ENCODE measurements at regions not wholly inside any gene's neighbourhood (a gene's known extent, or its start where the extent isn't known, plus 50 kb on each side); places are given as distances from the start of the nearest gene placed in this dataset.

DNA sequence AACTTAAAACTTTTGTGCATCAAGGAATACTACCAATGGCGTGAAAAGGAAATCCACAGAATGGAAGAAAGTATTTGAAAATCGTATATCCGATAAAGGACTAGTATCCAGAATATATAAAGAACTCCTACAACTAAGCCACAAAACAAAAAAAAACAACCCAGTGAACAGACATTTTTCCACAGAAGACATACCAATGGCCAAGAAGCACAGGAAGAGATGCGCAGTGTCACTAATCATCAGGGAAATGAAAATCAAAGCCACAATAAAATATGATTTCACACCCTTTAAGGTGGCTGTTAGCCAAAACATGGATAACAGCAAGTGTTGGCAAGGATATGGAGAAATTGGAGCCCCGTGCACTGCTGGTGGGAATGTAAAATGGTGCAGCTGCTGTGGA, 203.3 kb downstream of the SEC14L1 start:
- H3K4ac ChIP-seq (ENCODE audit: low read depth, low read length): no peak overlapping the region
- no peak overlapping the region for H2BK5ac ChIP-seq (ENCODE audit: low read length)
- no peak overlapping the region for H3K4me2 ChIP-seq (ENCODE audit: low read length)
- H3K79me2 ChIP-seq (ENCODE audit: control insufficient read depth, insufficient read depth, low read length): no peaks in the 10 kb centered on the region
- H3K36me3 ChIP-seq (ENCODE audit: control insufficient read depth, insufficient read depth, low read length): no peaks in the 10 kb centered on the region
- no peak for DNase-seq
- no peaks in the 10 kb centered on the region for H3K27me3 ChIP-seq (ENCODE audit: insufficient read depth, low read length, poor library complexity)
- no peak overlapping the region for H3K9ac ChIP-seq (ENCODE audit: low read length)
- no peak overlapping the region for H4K5ac ChIP-seq (ENCODE audit: low read length)
- H3K27ac ChIP-seq (ENCODE audit: low read depth, low read length): no peak overlapping the region
- no peaks in the 10 kb centered on the region for H3K4me1 ChIP-seq (ENCODE audit: control insufficient read depth, low read depth, low read length)
- peaks cover 1% of the 10 kb centered on the region for H3K79me1 ChIP-seq (ENCODE audit: low read length)
- H2BK15ac ChIP-seq (replicated peaks; ENCODE audit: low read depth): no peak overlapping the region
- no peak overlapping the region for H2BK120ac ChIP-seq (ENCODE audit: low read depth, low read length)
- no CpG with 5 or more reads among the region's 5 CpGs for WGBS (ENCODE audit: extremely low coverage, insufficient coverage, low lambda C conversion rate)
- H3K23ac ChIP-seq (ENCODE audit: low read length): no peak overlapping the region
- no peak overlapping the region for H3K56ac ChIP-seq (ENCODE audit: low read length)
- H2AK5ac ChIP-seq (ENCODE audit: low read length): no peak overlapping the region
- H4K8ac ChIP-seq (ENCODE audit: low read depth, low read length): no peak overlapping the region
- no peak overlapping the region for H3K4me3 ChIP-seq (ENCODE audit: low read length)
- no peak overlapping the region for H3K18ac ChIP-seq (ENCODE audit: low read length)

DNA sequence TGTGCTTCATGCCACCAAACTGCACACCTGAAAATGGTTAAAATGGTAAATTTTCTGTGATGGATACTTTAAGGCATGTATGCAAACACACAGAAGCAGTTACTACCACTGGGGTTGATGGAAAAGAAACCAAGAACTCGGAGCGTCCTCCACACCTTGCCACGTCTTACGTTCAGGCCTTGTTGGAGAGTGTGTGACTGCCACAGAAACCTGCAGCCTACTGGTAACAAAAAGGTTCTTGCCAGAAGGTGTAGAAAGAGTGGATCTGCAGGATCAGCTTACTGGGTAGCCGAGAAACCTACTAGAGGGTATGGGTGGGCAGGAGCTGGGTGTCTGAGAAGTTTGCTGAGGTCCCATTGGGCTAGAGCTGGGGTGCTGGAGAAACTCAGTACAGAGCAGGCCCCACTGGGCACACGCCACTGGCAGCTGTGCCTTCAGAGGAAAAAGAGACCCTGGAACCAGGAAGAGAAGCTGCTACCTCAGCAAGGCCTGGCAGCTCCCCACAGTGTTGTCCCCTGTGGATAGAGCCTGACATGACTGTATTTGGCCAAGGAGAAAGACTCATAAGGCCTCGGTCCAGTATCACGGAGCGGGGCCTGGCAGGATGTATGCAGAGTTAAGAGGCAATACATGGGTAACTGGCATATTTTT, 204.6 kb downstream of the SEC14L1 start:
- no peaks in the 10 kb centered on the region for H3K27me3 ChIP-seq (ENCODE audit: insufficient read depth, low read length, poor library complexity)
- no peak overlapping the region for H2BK120ac ChIP-seq (ENCODE audit: low read depth, low read length)
- H4K5ac ChIP-seq (ENCODE audit: low read length): no peak overlapping the region
- H3K36me3 ChIP-seq (ENCODE audit: control insufficient read depth, insufficient read depth, low read length): no peaks in the 10 kb centered on the region
- WGBS (ENCODE audit: extremely low coverage, insufficient coverage, low lambda C conversion rate): no CpG with 5 or more reads among the region's 9 CpGs
- no peak overlapping the region for H2AK5ac ChIP-seq (ENCODE audit: low read length)
- no peak overlapping the region for H3K9ac ChIP-seq (ENCODE audit: low read length)
- no peak overlapping the region for H2BK5ac ChIP-seq (ENCODE audit: low read length)
- no peaks in the 10 kb centered on the region for H3K79me2 ChIP-seq (ENCODE audit: control insufficient read depth, insufficient read depth, low read length)
- H3K4me2 ChIP-seq (ENCODE audit: low read length): no peak overlapping the region
- no peak overlapping the region for H3K4me3 ChIP-seq (ENCODE audit: low read length)
- H3K27ac ChIP-seq (ENCODE audit: low read depth, low read length): no peak overlapping the region
- H3K56ac ChIP-seq (ENCODE audit: low read length): no peak overlapping the region
- H3K4me1 ChIP-seq (ENCODE audit: control insufficient read depth, low read depth, low read length): no peaks in the 10 kb centered on the region
- H3K79me1 ChIP-seq (ENCODE audit: low read length): peaks cover 1% of the 10 kb centered on the region
- H3K23ac ChIP-seq (ENCODE audit: low read length): no peak overlapping the region
- H3K4ac ChIP-seq (ENCODE audit: low read depth, low read length): no peak overlapping the region
- no peak overlapping the region for H4K8ac ChIP-seq (ENCODE audit: low read depth, low read length)
- no peak for DNase-seq
- H3K18ac ChIP-seq (ENCODE audit: low read length): no peak overlapping the region
- H2BK15ac ChIP-seq (replicated peaks; ENCODE audit: low read depth): no peak overlapping the region

DNA sequence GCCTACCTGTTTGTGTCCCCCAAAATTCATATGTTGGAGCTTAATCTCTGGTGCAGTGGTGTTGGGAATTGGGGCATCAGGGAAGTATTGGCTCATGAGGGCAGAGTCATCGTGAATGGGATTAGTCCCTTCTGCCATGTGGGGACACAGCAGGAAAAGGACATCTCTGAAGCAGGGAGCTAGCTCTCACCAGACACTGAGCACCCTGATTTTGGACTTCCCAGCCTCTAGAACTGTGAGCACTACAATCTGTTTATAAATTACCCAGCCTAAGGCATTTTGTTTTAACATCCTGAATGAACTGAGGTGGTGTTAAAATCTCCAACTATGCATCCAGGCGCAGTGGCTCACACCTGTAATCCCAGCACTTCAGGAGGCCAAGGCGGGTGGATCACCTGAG, 206.0 kb downstream of the SEC14L1 start:
- H3K36me3 ChIP-seq (ENCODE audit: control insufficient read depth, insufficient read depth, low read length): no peaks in the 10 kb centered on the region
- no peak overlapping the region for H2BK5ac ChIP-seq (ENCODE audit: low read length)
- H3K18ac ChIP-seq (ENCODE audit: low read length): no peak overlapping the region
- no peak overlapping the region for H4K8ac ChIP-seq (ENCODE audit: low read depth, low read length)
- H3K9ac ChIP-seq (ENCODE audit: low read length): no peak overlapping the region
- WGBS (ENCODE audit: extremely low coverage, insufficient coverage, low lambda C conversion rate): no CpG with 5 or more reads among the region's 3 CpGs
- H3K4me2 ChIP-seq (ENCODE audit: low read length): no peak overlapping the region
- H3K79me2 ChIP-seq (ENCODE audit: control insufficient read depth, insufficient read depth, low read length): no peaks in the 10 kb centered on the region
- no peak overlapping the region for H3K27ac ChIP-seq (ENCODE audit: low read depth, low read length)
- DNase-seq: no peak
- no peak overlapping the region for H2BK15ac ChIP-seq (replicated peaks; ENCODE audit: low read depth)
- no peaks in the 10 kb centered on the region for H3K27me3 ChIP-seq (ENCODE audit: insufficient read depth, low read length, poor library complexity)
- no peak overlapping the region for H3K56ac ChIP-seq (ENCODE audit: low read length)
- no peaks in the 10 kb centered on the region for H3K4me1 ChIP-seq (ENCODE audit: control insufficient read depth, low read depth, low read length)
- H3K23ac ChIP-seq (ENCODE audit: low read length): no peak overlapping the region
- no peak overlapping the region for H2BK120ac ChIP-seq (ENCODE audit: low read depth, low read length)
- no peak overlapping the region for H4K5ac ChIP-seq (ENCODE audit: low read length)
- H3K4ac ChIP-seq (ENCODE audit: low read depth, low read length): no peak overlapping the region
- no peak overlapping the region for H3K4me3 ChIP-seq (ENCODE audit: low read length)
- H2AK5ac ChIP-seq (ENCODE audit: low read length): no peak overlapping the region
- peaks cover 1% of the 10 kb centered on the region for H3K79me1 ChIP-seq (ENCODE audit: low read length)

DNA sequence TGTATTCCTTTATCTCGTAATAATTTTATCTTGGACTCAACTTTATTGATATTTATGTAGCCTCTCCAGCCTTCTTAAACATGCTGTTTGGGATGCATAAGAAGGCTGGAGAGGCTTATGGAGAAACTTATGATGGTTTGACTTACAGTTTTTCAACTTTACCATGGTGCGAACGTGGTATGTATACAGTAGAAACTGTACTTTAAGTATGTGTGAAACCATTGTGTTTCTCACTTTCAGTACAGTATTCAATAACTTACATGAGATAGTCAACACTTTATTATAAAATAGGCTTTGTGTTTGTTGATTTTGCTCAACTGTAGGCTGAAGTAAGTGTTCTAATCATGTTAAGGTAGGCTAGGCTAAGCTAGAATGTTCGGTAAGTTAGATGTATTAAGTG, 206.8 kb downstream of the SEC14L1 start:
- no peak overlapping the region for H3K9ac ChIP-seq (ENCODE audit: low read length)
- no peak overlapping the region for H3K56ac ChIP-seq (ENCODE audit: low read length)
- H3K79me1 ChIP-seq (ENCODE audit: low read length): peaks cover 1% of the 10 kb centered on the region
- no peaks in the 10 kb centered on the region for H3K36me3 ChIP-seq (ENCODE audit: control insufficient read depth, insufficient read depth, low read length)
- H2BK120ac ChIP-seq (ENCODE audit: low read depth, low read length): no peak overlapping the region
- H4K8ac ChIP-seq (ENCODE audit: low read depth, low read length): no peak overlapping the region
- H3K27ac ChIP-seq (ENCODE audit: low read depth, low read length): no peak overlapping the region
- H2BK15ac ChIP-seq (replicated peaks; ENCODE audit: low read depth): no peak overlapping the region
- H4K5ac ChIP-seq (ENCODE audit: low read length): no peak overlapping the region
- no peak overlapping the region for H3K4ac ChIP-seq (ENCODE audit: low read depth, low read length)
- H3K18ac ChIP-seq (ENCODE audit: low read length): no peak overlapping the region
- no peaks in the 10 kb centered on the region for H3K79me2 ChIP-seq (ENCODE audit: control insufficient read depth, insufficient read depth, low read length)
- WGBS (ENCODE audit: extremely low coverage, insufficient coverage, low lambda C conversion rate): no CpG with 5 or more reads among the region's 4 CpGs
- H3K27me3 ChIP-seq (ENCODE audit: insufficient read depth, low read length, poor library complexity): no peaks in the 10 kb centered on the region
- no peak overlapping the region for H2AK5ac ChIP-seq (ENCODE audit: low read length)
- no peaks in the 10 kb centered on the region for H3K4me1 ChIP-seq (ENCODE audit: control insufficient read depth, low read depth, low read length)
- no peak for DNase-seq
- H3K23ac ChIP-seq (ENCODE audit: low read length): no peak overlapping the region
- no peak overlapping the region for H3K4me3 ChIP-seq (ENCODE audit: low read length)
- H3K4me2 ChIP-seq (ENCODE audit: low read length): no peak overlapping the region
- no peak overlapping the region for H2BK5ac ChIP-seq (ENCODE audit: low read length)

DNA sequence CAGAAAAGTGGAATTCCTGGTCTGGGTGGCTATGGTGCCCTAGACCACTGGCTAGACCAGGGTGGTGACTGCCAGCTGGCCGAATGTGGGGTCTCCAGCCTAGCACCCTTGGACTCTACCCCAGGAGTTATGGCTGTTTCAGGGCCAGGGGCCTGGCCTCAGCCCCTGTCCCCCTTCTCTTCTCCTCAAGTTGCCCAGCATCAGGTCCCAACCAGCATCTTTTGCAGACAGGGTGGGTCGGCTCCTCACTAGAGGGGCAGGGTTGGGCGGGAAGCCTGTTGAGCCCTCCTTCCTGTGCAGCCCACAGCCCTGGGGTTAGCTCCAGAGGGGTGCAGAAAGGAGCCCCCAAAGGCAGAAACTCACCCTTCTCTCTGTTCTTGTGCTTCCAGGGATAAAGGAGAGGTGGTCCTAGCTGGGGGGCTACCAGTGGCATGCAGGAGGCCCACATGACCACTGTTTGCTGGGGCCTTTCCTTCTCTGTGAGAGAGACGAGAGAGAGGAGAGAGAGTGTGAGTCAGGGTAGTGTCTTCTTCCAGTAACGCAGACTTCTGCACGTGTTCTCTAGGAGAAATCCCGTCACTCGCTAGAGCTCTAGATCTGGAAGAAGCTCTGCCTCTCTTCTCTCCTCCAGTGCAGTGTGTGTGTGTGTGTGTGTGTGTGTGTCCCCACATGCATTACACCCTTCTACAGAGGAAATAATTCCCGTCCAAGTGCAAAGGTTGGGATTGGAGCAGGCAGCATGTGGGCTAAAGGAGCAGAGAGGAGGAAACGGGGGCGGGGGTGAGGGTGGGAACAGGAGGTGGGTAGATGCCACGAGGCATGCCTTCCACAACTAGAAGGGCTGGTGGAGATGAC, 209.4 kb downstream of the SEC14L1 start:
- H3K79me1 ChIP-seq (ENCODE audit: low read length): no peaks in the 10 kb centered on the region
- DNase-seq: no peak
- no peak overlapping the region for H2BK5ac ChIP-seq (ENCODE audit: low read length)
- H4K5ac ChIP-seq (ENCODE audit: low read length): no peak overlapping the region
- no peaks in the 10 kb centered on the region for H3K36me3 ChIP-seq (ENCODE audit: control insufficient read depth, insufficient read depth, low read length)
- no peak overlapping the region for H3K4me3 ChIP-seq (ENCODE audit: low read length)
- H3K9ac ChIP-seq (ENCODE audit: low read length): no peak overlapping the region
- H3K4me1 ChIP-seq (ENCODE audit: control insufficient read depth, low read depth, low read length): no peaks in the 10 kb centered on the region
- no peak overlapping the region for H2BK120ac ChIP-seq (ENCODE audit: low read depth, low read length)
- no peak overlapping the region for H3K4ac ChIP-seq (ENCODE audit: low read depth, low read length)
- H3K79me2 ChIP-seq (ENCODE audit: control insufficient read depth, insufficient read depth, low read length): no peaks in the 10 kb centered on the region
- H3K4me2 ChIP-seq (ENCODE audit: low read length): no peak overlapping the region
- H3K27me3 ChIP-seq (ENCODE audit: insufficient read depth, low read length, poor library complexity): no peaks in the 10 kb centered on the region
- no CpG with 5 or more reads among the region's 12 CpGs for WGBS (ENCODE audit: extremely low coverage, insufficient coverage, low lambda C conversion rate)
- no peak overlapping the region for H3K18ac ChIP-seq (ENCODE audit: low read length)
- no peak overlapping the region for H4K8ac ChIP-seq (ENCODE audit: low read depth, low read length)
- no peak overlapping the region for H3K23ac ChIP-seq (ENCODE audit: low read length)
- no peak overlapping the region for H3K56ac ChIP-seq (ENCODE audit: low read length)
- no peak overlapping the region for H2BK15ac ChIP-seq (replicated peaks; ENCODE audit: low read depth)
- no peak overlapping the region for H2AK5ac ChIP-seq (ENCODE audit: low read length)
- H3K27ac ChIP-seq (ENCODE audit: low read depth, low read length): no peak overlapping the region

Data from mesendoderm (in vitro differentiated cells).